ENCODE measurements at regions not wholly inside any gene's neighbourhood (a gene's known extent, or its start where the extent isn't known, plus 50 kb on each side); places are given as distances from the start of the nearest gene placed in this dataset.

DNA sequence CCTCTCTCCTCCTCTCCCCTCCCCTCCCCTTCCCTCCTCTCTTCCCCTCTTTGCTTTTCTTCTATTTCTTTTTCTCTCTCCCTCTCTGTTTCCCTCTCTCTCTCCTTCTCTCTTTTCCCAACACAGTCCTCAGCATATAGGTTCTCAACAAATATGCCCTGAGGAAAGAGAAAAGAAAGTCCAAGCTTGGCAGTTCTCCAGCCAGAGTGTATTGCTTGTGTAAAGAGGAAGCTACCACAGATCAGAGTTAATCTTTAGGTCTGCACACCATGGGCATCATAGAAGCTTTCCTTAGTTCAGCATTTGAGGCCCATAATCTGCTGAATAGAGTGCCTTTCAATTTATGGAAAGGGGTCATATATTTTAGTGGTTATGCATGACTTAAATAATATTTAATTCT is 382.8 kb upstream of the WWC1 start:
- ATAC-seq, result no peak
- no peak for TF ChIP-seq ZNF565 (CRISPR knock-in tag; conservative IDR thresholded peaks at IDR 0.05; ENCODE audit: low read depth)
- no peak for TF ChIP-seq ZNF8 (CRISPR knock-in tag; IDR thresholded peaks at IDR 0.05)
- no peak for TF ChIP-seq ZNF70 (CRISPR knock-in tag; IDR thresholded peaks at IDR 0.05)
- TF ChIP-seq PPARA (CRISPR knock-in tag; IDR thresholded peaks at IDR 0.05; ENCODE audit: borderline replicate concordance), result no peak
- TF ChIP-seq BACH2 (CRISPR knock-in tag; IDR thresholded peaks at IDR 0.05; ENCODE audit: borderline replicate concordance), result no peak
- TF ChIP-seq, protein P1, sequence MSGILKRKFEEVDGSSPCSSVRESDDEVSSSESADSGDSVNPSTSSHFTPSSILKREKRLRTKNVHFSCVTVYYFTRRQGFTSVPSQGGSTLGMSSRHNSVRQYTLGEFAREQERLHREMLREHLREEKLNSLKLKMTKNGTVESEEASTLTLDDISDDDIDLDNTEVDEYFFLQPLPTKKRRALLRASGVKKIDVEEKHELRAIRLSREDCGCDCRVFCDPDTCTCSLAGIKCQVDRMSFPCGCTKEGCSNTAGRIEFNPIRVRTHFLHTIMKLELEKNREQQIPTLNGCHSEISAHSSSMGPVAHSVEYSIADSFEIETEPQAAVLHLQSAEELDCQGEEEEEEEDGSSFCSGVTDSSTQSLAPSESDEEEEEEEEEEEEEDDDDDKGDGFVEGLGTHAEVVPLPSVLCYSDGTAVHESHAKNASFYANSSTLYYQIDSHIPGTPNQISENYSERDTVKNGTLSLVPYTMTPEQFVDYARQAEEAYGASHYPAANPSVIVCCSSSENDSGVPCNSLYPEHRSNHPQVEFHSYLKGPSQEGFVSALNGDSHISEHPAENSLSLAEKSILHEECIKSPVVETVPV (CRISPR knock-in tag; IDR thresholded peaks at IDR 0.05), result no peak
- no peak for TF ChIP-seq TOX (CRISPR knock-in tag; IDR thresholded peaks at IDR 0.05; ENCODE audit: borderline replicate concordance)

DNA sequence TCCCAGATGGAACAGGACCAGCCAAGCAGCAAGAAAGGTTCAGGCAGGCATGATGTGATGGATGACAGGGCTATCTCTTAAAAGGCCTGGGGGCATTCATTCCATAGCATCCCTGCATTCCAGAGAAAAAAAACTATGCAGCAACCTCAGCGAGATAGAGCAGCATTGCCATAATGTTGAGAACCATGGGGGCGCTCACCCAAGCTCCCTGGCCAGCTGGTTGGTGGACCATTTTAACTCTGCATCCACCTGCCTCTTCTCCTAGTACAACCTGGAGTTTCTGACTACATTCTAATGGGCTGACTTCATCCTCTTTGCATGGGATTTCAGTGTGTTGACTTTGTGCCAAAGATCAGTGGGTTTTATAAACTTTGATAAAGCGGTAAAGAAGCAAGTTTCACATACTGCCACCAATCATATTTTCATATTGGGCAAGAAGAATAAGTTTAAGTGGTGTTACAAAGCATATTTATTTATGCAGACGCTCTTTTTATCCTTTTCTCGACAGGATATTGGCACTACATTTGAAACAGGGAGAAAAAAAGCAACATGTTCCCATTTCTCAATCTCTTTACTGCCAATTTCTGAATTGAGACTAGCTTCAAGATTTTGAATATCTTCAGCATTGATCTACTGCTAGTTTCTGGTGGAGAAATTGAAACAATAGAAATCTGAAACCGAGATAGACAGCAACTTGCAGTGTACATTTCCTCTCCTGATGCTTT is 378.3 kb upstream of the WWC1 start:
- TF ChIP-seq, protein P1 (CRISPR knock-in tag; IDR thresholded peaks at IDR 0.05), result no peak
- TF ChIP-seq CSDC2 (CRISPR knock-in tag; IDR thresholded peaks at IDR 0.05), result no peak
- TF ChIP-seq BACH2 (CRISPR knock-in tag; IDR thresholded peaks at IDR 0.05; ENCODE audit: borderline replicate concordance), result no peak
- TF ChIP-seq ARNTL (CRISPR knock-in tag; IDR thresholded peaks at IDR 0.05; ENCODE audit: borderline replicate concordance, low read depth), result no peak
- no peak for TF ChIP-seq SNAI2 (CRISPR knock-in tag; IDR thresholded peaks at IDR 0.05)
- no peak for TF ChIP-seq TOX (CRISPR knock-in tag; IDR thresholded peaks at IDR 0.05; ENCODE audit: borderline replicate concordance)
- TF ChIP-seq ZFP3 (CRISPR knock-in tag; IDR thresholded peaks at IDR 0.05), result no peak
- no peak for TF ChIP-seq ZC3H10 (CRISPR knock-in tag; IDR thresholded peaks at IDR 0.05)
- TF ChIP-seq PPARA (CRISPR knock-in tag; IDR thresholded peaks at IDR 0.05; ENCODE audit: borderline replicate concordance), result no peak
- no peak for TF ChIP-seq RARB (CRISPR knock-in tag; IDR thresholded peaks at IDR 0.05)
- no peak for TF ChIP-seq ZNF70 (CRISPR knock-in tag; IDR thresholded peaks at IDR 0.05)
- TF ChIP-seq OSR1 (CRISPR knock-in tag; IDR thresholded peaks at IDR 0.05), result no peak
- no peak for TF ChIP-seq GLIS3 (CRISPR knock-in tag; IDR thresholded peaks at IDR 0.05)
- TF ChIP-seq, protein P2, sequence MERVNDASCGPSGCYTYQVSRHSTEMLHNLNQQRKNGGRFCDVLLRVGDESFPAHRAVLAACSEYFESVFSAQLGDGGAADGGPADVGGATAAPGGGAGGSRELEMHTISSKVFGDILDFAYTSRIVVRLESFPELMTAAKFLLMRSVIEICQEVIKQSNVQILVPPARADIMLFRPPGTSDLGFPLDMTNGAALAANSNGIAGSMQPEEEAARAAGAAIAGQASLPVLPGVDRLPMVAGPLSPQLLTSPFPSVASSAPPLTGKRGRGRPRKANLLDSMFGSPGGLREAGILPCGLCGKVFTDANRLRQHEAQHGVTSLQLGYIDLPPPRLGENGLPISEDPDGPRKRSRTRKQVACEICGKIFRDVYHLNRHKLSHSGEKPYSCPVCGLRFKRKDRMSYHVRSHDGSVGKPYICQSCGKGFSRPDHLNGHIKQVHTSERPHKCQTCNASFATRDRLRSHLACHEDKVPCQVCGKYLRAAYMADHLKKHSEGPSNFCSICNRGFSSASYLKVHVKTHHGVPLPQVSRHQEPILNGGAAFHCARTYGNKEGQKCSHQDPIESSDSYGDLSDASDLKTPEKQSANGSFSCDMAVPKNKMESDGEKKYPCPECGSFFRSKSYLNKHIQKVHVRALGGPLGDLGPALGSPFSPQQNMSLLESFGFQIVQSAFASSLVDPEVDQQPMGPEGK (CRISPR knock-in tag; IDR thresholded peaks at IDR 0.05; ENCODE audit: borderline replicate concordance), result no peak
- TF ChIP-seq, protein P3, sequence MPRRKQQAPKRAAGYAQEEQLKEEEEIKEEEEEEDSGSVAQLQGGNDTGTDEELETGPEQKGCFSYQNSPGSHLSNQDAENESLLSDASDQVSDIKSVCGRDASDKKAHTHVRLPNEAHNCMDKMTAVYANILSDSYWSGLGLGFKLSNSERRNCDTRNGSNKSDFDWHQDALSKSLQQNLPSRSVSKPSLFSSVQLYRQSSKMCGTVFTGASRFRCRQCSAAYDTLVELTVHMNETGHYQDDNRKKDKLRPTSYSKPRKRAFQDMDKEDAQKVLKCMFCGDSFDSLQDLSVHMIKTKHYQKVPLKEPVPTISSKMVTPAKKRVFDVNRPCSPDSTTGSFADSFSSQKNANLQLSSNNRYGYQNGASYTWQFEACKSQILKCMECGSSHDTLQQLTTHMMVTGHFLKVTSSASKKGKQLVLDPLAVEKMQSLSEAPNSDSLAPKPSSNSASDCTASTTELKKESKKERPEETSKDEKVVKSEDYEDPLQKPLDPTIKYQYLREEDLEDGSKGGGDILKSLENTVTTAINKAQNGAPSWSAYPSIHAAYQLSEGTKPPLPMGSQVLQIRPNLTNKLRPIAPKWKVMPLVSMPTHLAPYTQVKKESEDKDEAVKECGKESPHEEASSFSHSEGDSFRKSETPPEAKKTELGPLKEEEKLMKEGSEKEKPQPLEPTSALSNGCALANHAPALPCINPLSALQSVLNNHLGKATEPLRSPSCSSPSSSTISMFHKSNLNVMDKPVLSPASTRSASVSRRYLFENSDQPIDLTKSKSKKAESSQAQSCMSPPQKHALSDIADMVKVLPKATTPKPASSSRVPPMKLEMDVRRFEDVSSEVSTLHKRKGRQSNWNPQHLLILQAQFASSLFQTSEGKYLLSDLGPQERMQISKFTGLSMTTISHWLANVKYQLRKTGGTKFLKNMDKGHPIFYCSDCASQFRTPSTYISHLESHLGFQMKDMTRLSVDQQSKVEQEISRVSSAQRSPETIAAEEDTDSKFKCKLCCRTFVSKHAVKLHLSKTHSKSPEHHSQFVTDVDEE (CRISPR knock-in tag; IDR thresholded peaks at IDR 0.05), result no peak
- no peak for TF ChIP-seq ZNF565 (CRISPR knock-in tag; conservative IDR thresholded peaks at IDR 0.05; ENCODE audit: low read depth)
- no peak for TF ChIP-seq ESRRG (CRISPR knock-in tag; IDR thresholded peaks at IDR 0.05)
- TF ChIP-seq, protein P4, sequence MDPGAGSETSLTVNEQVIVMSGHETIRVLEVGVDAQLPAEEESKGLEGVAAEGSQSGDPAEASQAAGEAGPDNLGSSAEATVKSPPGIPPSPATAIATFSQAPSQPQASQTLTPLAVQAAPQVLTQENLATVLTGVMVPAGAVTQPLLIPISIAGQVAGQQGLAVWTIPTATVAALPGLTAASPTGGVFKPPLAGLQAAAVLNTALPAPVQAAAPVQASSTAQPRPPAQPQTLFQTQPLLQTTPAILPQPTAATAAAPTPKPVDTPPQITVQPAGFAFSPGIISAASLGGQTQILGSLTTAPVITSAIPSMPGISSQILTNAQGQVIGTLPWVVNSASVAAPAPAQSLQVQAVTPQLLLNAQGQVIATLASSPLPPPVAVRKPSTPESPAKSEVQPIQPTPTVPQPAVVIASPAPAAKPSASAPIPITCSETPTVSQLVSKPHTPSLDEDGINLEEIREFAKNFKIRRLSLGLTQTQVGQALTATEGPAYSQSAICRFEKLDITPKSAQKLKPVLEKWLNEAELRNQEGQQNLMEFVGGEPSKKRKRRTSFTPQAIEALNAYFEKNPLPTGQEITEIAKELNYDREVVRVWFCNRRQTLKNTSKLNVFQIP (CRISPR knock-in tag; IDR thresholded peaks at IDR 0.05; ENCODE audit: borderline replicate concordance, low read depth), result no peak
- ATAC-seq, result no peak

DNA sequence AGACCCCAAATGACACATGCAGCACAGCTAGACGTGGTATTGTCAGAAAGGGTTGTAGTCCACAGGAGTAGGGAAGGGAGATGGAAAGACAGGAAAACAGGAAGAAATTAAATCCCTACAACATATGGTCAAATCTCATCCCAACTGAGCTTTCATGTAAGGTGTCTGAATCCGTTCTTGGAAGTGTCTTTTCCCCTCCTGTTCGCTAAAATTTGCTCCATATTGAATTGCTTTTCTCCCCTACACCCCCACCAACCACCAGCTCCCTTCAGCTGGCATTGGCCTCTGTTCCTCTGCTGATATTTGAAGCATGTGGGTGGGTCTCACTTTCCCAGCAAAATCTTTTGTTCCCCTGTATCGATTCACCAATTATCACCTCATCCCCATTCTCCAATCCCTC is 376.2 kb upstream of the WWC1 start:
- TF ChIP-seq OSR1 (CRISPR knock-in tag; IDR thresholded peaks at IDR 0.05) (no peak), ZNF8 (CRISPR knock-in tag; IDR thresholded peaks at IDR 0.05) (no peak), BACH2 (CRISPR knock-in tag; IDR thresholded peaks at IDR 0.05; ENCODE audit: borderline replicate concordance) (no peak), RARB (CRISPR knock-in tag; IDR thresholded peaks at IDR 0.05) (no peak), ZNF70 (CRISPR knock-in tag; IDR thresholded peaks at IDR 0.05) (no peak), CSDC2 (CRISPR knock-in tag; IDR thresholded peaks at IDR 0.05) (no peak), TCF4 (CRISPR knock-in tag; IDR thresholded peaks at IDR 0.05; ENCODE audit: borderline replicate concordance) (no peak)
- TF ChIP-seq, protein P5, sequence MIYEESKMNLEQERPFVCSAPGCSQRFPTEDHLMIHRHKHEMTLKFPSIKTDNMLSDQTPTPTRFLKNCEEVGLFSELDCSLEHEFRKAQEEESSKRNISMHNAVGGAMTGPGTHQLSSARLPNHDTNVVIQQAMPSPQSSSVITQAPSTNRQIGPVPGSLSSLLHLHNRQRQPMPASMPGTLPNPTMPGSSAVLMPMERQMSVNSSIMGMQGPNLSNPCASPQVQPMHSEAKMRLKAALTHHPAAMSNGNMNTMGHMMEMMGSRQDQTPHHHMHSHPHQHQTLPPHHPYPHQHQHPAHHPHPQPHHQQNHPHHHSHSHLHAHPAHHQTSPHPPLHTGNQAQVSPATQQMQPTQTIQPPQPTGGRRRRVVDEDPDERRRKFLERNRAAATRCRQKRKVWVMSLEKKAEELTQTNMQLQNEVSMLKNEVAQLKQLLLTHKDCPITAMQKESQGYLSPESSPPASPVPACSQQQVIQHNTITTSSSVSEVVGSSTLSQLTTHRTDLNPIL (CRISPR knock-in tag; IDR thresholded peaks at IDR 0.05; ENCODE audit: low read depth), result no peak
- no peak for ATAC-seq

All from SK-N-SH treated with all-trans-retinoic acid at 6 μM for 48 hours (cell line).